ENCODE measurements at regions not wholly inside any gene's neighbourhood (a gene's known extent, or its start where the extent isn't known, plus 50 kb on each side); places are given as distances from the start of the nearest gene placed in this dataset.
"Not testable (repeated sequence)": the region's sequence is repeated elsewhere in the genome, so short reads cannot be mapped to it uniquely, and the experiment has no call there.

DNA sequence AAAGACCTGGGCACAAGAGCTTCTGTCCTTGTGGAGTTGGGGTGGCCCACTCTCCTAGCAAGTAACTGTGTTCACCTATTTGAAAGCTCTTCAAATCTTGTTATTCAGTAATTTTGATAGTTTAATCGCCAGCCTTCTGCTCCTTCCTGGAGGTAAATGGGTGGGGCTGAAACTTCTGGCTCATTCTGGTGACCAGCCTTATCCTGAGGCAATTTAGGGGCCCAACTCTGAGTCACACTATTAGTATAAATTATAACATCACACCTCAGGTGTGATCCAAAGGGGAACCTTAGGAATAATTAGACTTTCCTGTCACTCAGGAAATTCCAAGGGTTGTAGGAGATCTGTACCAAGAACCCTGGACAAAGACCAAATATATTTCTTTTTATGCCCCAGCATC lies 255.8 kb upstream of the RGPD4 start:
- H4K20me1 ChIP-seq (ENCODE audit: insufficient read depth), result no peaks in the 10 kb centered on the region
- H2AFZ ChIP-seq, result no peak overlapping the region
- H3K27ac ChIP-seq, result no peak overlapping the region
- no peaks in the 10 kb centered on the region for H3K4me1 ChIP-seq (replicated peaks; ENCODE audit: insufficient read depth)
- no peaks in the 10 kb centered on the region for H3K79me2 ChIP-seq (ENCODE audit: low read depth)
- no peaks in the 10 kb centered on the region for H3K9me2 ChIP-seq (ENCODE audit: insufficient read depth)
- no peaks in the 10 kb centered on the region for H3K36me3 ChIP-seq (ENCODE audit: low read depth)
- TF ChIP-seq EZH2 (IDR thresholded peaks at IDR 0.05; ENCODE audit: low read depth), result no peak
- TF ChIP-seq, protein P1, sequence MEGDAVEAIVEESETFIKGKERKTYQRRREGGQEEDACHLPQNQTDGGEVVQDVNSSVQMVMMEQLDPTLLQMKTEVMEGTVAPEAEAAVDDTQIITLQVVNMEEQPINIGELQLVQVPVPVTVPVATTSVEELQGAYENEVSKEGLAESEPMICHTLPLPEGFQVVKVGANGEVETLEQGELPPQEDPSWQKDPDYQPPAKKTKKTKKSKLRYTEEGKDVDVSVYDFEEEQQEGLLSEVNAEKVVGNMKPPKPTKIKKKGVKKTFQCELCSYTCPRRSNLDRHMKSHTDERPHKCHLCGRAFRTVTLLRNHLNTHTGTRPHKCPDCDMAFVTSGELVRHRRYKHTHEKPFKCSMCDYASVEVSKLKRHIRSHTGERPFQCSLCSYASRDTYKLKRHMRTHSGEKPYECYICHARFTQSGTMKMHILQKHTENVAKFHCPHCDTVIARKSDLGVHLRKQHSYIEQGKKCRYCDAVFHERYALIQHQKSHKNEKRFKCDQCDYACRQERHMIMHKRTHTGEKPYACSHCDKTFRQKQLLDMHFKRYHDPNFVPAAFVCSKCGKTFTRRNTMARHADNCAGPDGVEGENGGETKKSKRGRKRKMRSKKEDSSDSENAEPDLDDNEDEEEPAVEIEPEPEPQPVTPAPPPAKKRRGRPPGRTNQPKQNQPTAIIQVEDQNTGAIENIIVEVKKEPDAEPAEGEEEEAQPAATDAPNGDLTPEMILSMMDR (conservative IDR thresholded peaks at IDR 0.05), result no peak
- no peak overlapping the region for H3K4me3 ChIP-seq
- H3F3A ChIP-seq (ENCODE audit: insufficient read depth, low read depth), result no peaks in the 10 kb centered on the region
- DNase-seq, result no peak
- ChIA-PET POLR2A (ENCODE audit: unreplicated experiment) (no interaction called here), CTCF (no interaction called here)
- 0 out of 2 replicates have a peak, but pooled peaks cover 2% of the 10 kb centered on the region for H3K27me3 ChIP-seq (ENCODE audit: insufficient read depth, low read depth)
- no peak overlapping the region for H3K4me2 ChIP-seq
- intact Hi-C loops (cut with micrococcal nuclease; ENCODE audit: unreplicated experiment), result no loop called here
- no peaks in the 10 kb centered on the region for H3K9me3 ChIP-seq (ENCODE audit: insufficient read depth, low read depth)
- BruUV-seq (replicated peaks), result no TSS peak

DNA sequence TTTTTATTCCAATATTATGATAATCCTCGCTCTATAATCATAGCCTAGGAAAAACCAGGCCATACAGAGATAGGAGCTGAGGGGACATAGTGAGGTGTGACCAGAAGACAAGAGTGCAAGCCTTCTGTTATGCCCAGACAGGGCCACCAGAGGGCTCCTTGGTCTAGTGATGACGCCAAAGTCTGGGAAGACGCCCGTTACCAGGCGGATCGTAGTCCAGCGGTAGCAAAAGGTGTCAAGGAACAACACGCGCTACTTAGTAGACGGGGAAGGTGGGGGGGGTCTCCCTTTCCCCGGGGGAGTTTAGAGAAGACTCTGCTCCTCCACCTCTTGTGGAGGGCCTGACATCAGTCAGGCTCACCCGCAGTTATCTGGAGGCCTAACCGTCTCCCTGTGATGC lies 253.8 kb upstream of the RGPD4 start:
- H3F3A ChIP-seq (ENCODE audit: insufficient read depth, low read depth); H3K4me2 ChIP-seq; CTCF ChIA-PET; POLR2A ChIA-PET (ENCODE audit: unreplicated experiment); H3K4me3 ChIP-seq; H3K36me3 ChIP-seq (ENCODE audit: low read depth); H3K79me2 ChIP-seq (ENCODE audit: low read depth); H2AFZ ChIP-seq; H3K27ac ChIP-seq; intact Hi-C loops (cut with micrococcal nuclease; ENCODE audit: unreplicated experiment); H3K9me3 ChIP-seq (ENCODE audit: insufficient read depth, low read depth); H3K4me1 ChIP-seq (replicated peaks; ENCODE audit: insufficient read depth); BruUV-seq (replicated peaks); H3K9me2 ChIP-seq (ENCODE audit: insufficient read depth); H4K20me1 ChIP-seq (ENCODE audit: insufficient read depth): not testable (repeated sequence)
- TF ChIP-seq, protein P1 (conservative IDR thresholded peaks at IDR 0.05), result peak; percentile 64; the same call in 1 of the 2 replicates
- DNase-seq, result peak in 1 of 2 experiments; percentile 16
- H3K27me3 ChIP-seq (ENCODE audit: insufficient read depth, low read depth), result peaks cover 10% of the 10 kb centered on the region; the same call in 1 of the 2 replicates

DNA sequence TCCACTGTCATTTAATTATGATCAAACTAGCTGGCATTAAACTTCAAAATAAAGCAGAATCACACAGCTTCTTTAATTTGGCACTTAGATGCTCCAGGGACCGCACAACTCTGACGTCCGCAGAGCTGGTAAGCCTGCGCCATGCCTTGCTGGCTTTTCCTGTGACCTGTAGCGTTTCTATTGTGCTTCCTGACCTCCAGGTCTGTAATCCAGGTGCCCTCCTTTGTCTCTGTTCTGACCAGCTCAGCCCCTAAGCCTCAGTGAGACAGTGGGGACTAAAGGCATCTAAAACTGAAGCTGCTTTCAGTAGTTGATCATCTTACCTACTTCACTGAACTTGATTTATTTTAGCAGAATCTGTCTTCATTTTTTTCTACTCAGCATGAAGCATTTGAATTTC lies 249.7 kb upstream of the RGPD4 start:
- CTCF ChIA-PET, result no interaction called here

More for the DNA sequence above, 249.7 kb upstream of the RGPD4 start:
- Histone ChIP-seq H3K79me2 (ENCODE audit: low read depth) (no peaks in the 10 kb centered on the region), H3K4me1 (replicated peaks; ENCODE audit: insufficient read depth) (no peaks in the 10 kb centered on the region), H3K27ac (no peak overlapping the region), H3K9me2 (ENCODE audit: insufficient read depth) (no peaks in the 10 kb centered on the region), H3K27me3 (ENCODE audit: insufficient read depth, low read depth) (peaks cover 10% of the 10 kb centered on the region; the same call in 1 of the 2 replicates), H4K20me1 (ENCODE audit: insufficient read depth) (no peaks in the 10 kb centered on the region), H3F3A (ENCODE audit: insufficient read depth, low read depth) (no peaks in the 10 kb centered on the region), H3K4me3 (no peak overlapping the region), H3K36me3 (ENCODE audit: low read depth) (no peaks in the 10 kb centered on the region), H3K9me3 (ENCODE audit: insufficient read depth, low read depth) (no peaks in the 10 kb centered on the region), H3K4me2 (no peak overlapping the region), H2AFZ (no peak overlapping the region)
- TF ChIP-seq EZH2 (IDR thresholded peaks at IDR 0.05; ENCODE audit: low read depth), result no peak
- TF ChIP-seq, protein P1 (conservative IDR thresholded peaks at IDR 0.05), result no peak
- POLR2A ChIA-PET (ENCODE audit: unreplicated experiment), result no interaction called here
- no peak for DNase-seq
- no TSS peak for BruUV-seq (replicated peaks)
- intact Hi-C loops (cut with micrococcal nuclease; ENCODE audit: unreplicated experiment), result no loop called here
